ENCODE measurements at regions not wholly inside any gene's neighbourhood (a gene's known extent, or its start where the extent isn't known, plus 50 kb on each side); places are given as distances from the start of the nearest gene placed in this dataset.
"Not testable (repeated sequence)": the region's sequence is repeated elsewhere in the genome, so short reads cannot be mapped to it uniquely, and the experiment has no call there.

DNA sequence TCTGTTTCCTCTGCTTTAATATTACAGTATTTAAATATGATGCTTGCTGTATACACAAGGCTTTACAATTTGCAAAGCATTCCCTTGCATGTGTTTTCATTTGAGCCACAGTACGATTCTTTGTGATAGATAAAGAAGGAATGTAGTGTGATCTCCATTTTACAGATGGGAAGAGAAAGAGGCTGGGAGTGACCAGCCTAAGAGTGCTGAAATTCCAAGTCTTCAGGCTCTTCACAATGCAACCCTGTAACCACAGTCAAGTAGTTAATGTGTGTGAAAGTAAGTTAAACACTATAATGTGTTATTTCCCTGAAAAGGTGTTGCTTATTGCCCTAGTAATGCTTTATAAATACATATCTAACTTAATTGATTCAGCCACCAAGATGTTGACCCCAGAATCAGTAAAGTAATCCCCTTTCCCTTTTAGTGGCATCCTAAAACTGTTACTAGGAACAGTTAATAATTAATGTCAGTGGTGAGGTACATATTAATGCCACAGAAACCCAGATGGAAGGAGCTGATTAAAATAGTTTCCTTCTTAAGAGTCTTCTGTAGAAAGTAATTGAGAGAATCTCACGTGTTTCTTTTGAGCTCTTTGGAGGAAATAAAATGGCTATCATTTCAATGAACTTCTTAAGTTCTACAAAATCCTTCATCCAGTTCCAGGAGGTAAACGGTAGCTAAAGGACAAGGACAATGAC is 110.4 kb downstream of the IL12A start:
- no peak for FAIRE-seq
- no peak for DNase-seq
- TF ChIP-seq, protein P1, sequence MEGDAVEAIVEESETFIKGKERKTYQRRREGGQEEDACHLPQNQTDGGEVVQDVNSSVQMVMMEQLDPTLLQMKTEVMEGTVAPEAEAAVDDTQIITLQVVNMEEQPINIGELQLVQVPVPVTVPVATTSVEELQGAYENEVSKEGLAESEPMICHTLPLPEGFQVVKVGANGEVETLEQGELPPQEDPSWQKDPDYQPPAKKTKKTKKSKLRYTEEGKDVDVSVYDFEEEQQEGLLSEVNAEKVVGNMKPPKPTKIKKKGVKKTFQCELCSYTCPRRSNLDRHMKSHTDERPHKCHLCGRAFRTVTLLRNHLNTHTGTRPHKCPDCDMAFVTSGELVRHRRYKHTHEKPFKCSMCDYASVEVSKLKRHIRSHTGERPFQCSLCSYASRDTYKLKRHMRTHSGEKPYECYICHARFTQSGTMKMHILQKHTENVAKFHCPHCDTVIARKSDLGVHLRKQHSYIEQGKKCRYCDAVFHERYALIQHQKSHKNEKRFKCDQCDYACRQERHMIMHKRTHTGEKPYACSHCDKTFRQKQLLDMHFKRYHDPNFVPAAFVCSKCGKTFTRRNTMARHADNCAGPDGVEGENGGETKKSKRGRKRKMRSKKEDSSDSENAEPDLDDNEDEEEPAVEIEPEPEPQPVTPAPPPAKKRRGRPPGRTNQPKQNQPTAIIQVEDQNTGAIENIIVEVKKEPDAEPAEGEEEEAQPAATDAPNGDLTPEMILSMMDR (IDR thresholded peaks at IDR 0.05) = no peak
- no peaks in the 10 kb centered on the region for H3K27me3 ChIP-seq
- no peaks in the 10 kb centered on the region for H3K36me3 ChIP-seq
- no peaks in the 10 kb centered on the region for H3K4me1 ChIP-seq
- intact Hi-C loops (cut with DNase I) = no loop called here
- H3K4me3 ChIP-seq = no peak overlapping the region
- H3K9me3 ChIP-seq = no peaks in the 10 kb centered on the region
- 40 to 54% methylated on average over 3 of the region's 3 CpGs for WGBS, 2 donors
- H3K27ac ChIP-seq = no peak overlapping the region
- no peak for ATAC-seq

- intact Hi-C loops (cut with DNase I) = no loop called here
- no peak for ATAC-seq
- TF ChIP-seq, protein P1 (IDR thresholded peaks at IDR 0.05) = no peak
- H3K4me1 ChIP-seq = no peaks in the 10 kb centered on the region
- H3K4me3 ChIP-seq = no peak overlapping the region
- FAIRE-seq = no peak
- no peak for DNase-seq
- no peak overlapping the region for H3K27ac ChIP-seq
- no peaks in the 10 kb centered on the region for H3K9me3 ChIP-seq
- WGBS, 2 donors = 73 to 75% methylated on average over 5 of the region's 5 CpGs
- no peaks in the 10 kb centered on the region for H3K36me3 ChIP-seq
- no peaks in the 10 kb centered on the region for H3K27me3 ChIP-seq
These were observed 111.2 kb downstream of the IL12A start for GRCh38 chr3:160099834-160100233.

- intact Hi-C loops (cut with DNase I) = no loop called here
- 91 to 95% methylated on average over 40 of the region's 40 CpGs for WGBS, 2 donors
- no peaks in the 10 kb centered on the region for H3K27me3 ChIP-seq
- H3K36me3 ChIP-seq = no peaks in the 10 kb centered on the region
- FAIRE-seq (no peak), ATAC-seq (no peak), DNase-seq (no peak)
- H3K27ac ChIP-seq = no peak overlapping the region
- H3K9me3 ChIP-seq = no peaks in the 10 kb centered on the region
- TF ChIP-seq, protein P1 (IDR thresholded peaks at IDR 0.05) = no peak
- no peaks in the 10 kb centered on the region for H3K4me1 ChIP-seq
- H3K4me3 ChIP-seq = no peak overlapping the region
These were observed 112.0 kb downstream of the IL12A start for GRCh38 chr3:160100610-160101009.

DNA sequence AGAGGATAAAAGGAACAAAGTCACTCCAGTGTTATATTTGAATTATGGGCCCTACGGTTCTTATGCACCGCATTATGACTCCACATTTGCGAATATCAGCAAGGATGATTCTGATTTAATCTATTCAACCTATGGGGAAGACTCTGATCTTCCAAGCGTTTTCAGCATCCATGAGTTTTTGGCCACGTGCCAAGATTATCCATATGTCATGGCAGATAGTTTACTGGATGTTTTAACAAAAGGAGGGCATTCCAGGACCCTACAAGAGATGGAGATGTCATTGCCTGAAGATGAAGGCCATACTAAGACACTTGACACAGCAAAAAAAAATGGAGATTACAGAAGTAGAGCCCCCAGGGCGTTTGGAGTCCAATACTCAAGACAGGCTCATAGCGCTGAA is 113.4 kb downstream of the IL12A start:
- H3K4me1 ChIP-seq; H3K36me3 ChIP-seq; FAIRE-seq; H3K27me3 ChIP-seq; H3K9me3 ChIP-seq; DNase-seq; H3K4me3 ChIP-seq; H3K27ac ChIP-seq; ATAC-seq; intact Hi-C loops (cut with DNase I): not testable (repeated sequence)
- 73 to 83% methylated on average over 7 of the region's 7 CpGs for whole genome bisulfite sequencing, 2 donors

DNA sequence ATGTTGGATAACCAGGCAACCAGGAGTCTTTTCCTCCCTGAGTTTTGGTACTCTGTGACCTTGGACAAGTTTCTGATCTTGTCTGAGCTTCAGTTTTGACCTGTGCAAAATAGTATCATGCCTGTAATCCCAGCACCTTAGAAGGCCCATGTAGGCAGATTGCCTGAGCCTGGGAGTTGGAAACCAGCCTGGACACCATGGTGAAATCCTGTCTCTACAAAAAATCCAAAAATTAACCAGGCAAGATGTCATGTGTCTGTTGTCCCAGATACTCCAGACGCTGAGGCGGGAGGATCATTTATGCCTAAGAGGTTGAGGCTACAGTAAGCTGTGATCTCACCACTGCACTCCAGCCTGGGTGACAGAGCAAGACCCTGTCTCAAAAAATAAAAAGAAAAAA is 114.8 kb downstream of the IL12A start:
- intact Hi-C loops (cut with DNase I) = no loop called here
- Histone ChIP-seq H3K9me3 (no peaks in the 10 kb centered on the region), H3K36me3 (no peaks in the 10 kb centered on the region), H3K27me3 (no peaks in the 10 kb centered on the region), H3K4me3 (no peak overlapping the region), H3K4me1 (peaks cover 0 to 9% (median 8%) of the 10 kb centered on the region in 3 donors), H3K27ac (no peak overlapping the region)
- DNase-seq (no peak), ATAC-seq (no peak), FAIRE-seq (no peak)
- 92 to 94% methylated on average over 2 of the region's 2 CpGs for WGBS, 2 donors
- TF ChIP-seq, protein P1 (IDR thresholded peaks at IDR 0.05) = no peak

Measured in pancreas (tissue), 10 donors.